ENCODE measurements at regions not wholly inside any gene's neighbourhood (a gene's known extent, or its start where the extent isn't known, plus 50 kb on each side); places are given as distances from the start of the nearest gene placed in this dataset.

DNA sequence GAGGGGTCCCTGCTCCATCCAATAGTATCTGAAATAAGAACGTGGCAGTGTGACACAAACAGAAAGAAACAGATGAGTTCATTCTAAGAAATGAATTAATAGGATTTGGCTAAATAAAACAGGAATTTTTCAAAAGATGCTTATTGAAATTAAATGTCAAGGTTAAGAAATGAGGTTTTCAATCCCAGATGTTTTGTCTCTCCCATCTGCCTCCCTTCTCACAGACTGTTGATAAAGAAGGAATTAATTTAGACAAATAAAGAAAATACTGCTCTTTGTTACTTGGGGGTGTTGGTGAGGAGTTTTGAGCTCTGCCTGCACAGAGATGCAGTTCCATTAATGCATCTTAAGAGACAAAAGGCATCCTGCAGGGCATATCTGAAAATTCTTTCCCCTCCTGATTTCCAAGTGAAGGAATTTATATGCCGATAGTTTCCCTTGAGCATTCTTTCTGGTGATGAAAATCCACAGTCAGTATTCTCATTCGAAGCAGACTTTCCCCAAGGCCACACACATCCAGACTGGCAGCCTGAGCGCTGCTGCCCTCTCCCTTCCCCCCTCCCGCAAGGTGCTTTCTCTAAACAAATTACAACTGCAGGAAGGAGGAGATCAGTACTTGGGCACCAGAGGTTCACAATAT is 385.4 kb upstream of the RND3 start:
- no peaks in the 10 kb centered on the region for H3K9me2 ChIP-seq (ENCODE audit: insufficient read depth)
- no TSS peak for BruUV-seq (replicated peaks)
- ChIA-PET RAD21 (ENCODE audit: low non-redundant PET in 1 of 2, low total read pairs in 2 of 2, uncharacterized antibody in 2 of 2, unreplicated experiment in 2 of 2) (no interaction called here), CTCF (no interaction called here), POLR2A (no interaction called here)
- H3K9ac ChIP-seq (ENCODE audit: low read length): no peak overlapping the region
- no peaks in the 10 kb centered on the region for H4K20me1 ChIP-seq (ENCODE audit: insufficient read depth)
- no peak overlapping the region for H2AFZ ChIP-seq (ENCODE audit: low read depth, low read length, poor library complexity, severe bottlenecking)
- intact Hi-C loops (cut with micrococcal nuclease): no loop called here
- no peaks in the 10 kb centered on the region for H3K79me2 ChIP-seq (ENCODE audit: insufficient read depth, low read length)
- H3K27me3 ChIP-seq (ENCODE audit: insufficient read depth, low read length): no peaks in the 10 kb centered on the region
- no peak overlapping the region for H3K27ac ChIP-seq (ENCODE audit: low read depth, low read length)
- no peak overlapping the region for H3K4me2 ChIP-seq (ENCODE audit: low read length)
- H3K4me1 ChIP-seq (ENCODE audit: control insufficient read depth in 1 of 2, insufficient read depth in 2 of 2, low read length in 2 of 2): no peaks in the 10 kb centered on the region
- ATAC-seq (no peak), DNase-seq (ENCODE audit: low read depth, low spot score) (no peak)
- TF ChIP-seq CBX3 (IDR thresholded peaks at IDR 0.05; ENCODE audit: low read depth) (no peak), SP1 (IDR thresholded peaks at IDR 0.05; ENCODE audit: low read depth) (no peak), JUND (IDR thresholded peaks at IDR 0.05) (no peak), POLR2A (IDR thresholded peaks at IDR 0.05; ENCODE audit: borderline replicate concordance, extremely low read depth, insufficient read depth, insufficient read length) (no peak), RAD21 (IDR thresholded peaks at IDR 0.05; ENCODE audit: low read depth) (no peak), EZH2 (IDR thresholded peaks at IDR 0.05) (no peak), ZNF274 (IDR thresholded peaks at IDR 0.05; ENCODE audit: low read depth, low read length) (no peak), TCF7L2 (IDR thresholded peaks at IDR 0.05; ENCODE audit: borderline replicate concordance, extremely low read depth, insufficient read depth, insufficient read length) (no peak), FOSL1 (IDR thresholded peaks at IDR 0.05; ENCODE audit: low read depth) (no peak), EZH2phosphoT487 (IDR thresholded peaks at IDR 0.05; ENCODE audit: borderline replicate concordance) (no peak), CEBPB (IDR thresholded peaks at IDR 0.05; ENCODE audit: low read depth) (no peak)
- TF ChIP-seq, protein P1, sequence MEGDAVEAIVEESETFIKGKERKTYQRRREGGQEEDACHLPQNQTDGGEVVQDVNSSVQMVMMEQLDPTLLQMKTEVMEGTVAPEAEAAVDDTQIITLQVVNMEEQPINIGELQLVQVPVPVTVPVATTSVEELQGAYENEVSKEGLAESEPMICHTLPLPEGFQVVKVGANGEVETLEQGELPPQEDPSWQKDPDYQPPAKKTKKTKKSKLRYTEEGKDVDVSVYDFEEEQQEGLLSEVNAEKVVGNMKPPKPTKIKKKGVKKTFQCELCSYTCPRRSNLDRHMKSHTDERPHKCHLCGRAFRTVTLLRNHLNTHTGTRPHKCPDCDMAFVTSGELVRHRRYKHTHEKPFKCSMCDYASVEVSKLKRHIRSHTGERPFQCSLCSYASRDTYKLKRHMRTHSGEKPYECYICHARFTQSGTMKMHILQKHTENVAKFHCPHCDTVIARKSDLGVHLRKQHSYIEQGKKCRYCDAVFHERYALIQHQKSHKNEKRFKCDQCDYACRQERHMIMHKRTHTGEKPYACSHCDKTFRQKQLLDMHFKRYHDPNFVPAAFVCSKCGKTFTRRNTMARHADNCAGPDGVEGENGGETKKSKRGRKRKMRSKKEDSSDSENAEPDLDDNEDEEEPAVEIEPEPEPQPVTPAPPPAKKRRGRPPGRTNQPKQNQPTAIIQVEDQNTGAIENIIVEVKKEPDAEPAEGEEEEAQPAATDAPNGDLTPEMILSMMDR (IDR thresholded peaks at IDR 0.05 in 2 of 3, conservative IDR thresholded peaks at IDR 0.05 in 1 of 3; ENCODE audit: borderline replicate concordance in 1 of 3, insufficient read depth in 1 of 3, low read depth in 2 of 3, low read length in 2 of 3): no peak
- TF ChIP-seq, protein P2, sequence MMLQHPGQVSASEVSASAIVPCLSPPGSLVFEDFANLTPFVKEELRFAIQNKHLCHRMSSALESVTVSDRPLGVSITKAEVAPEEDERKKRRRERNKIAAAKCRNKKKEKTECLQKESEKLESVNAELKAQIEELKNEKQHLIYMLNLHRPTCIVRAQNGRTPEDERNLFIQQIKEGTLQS (IDR thresholded peaks at IDR 0.05): no peak
- TF ChIP-seq, protein P3, sequence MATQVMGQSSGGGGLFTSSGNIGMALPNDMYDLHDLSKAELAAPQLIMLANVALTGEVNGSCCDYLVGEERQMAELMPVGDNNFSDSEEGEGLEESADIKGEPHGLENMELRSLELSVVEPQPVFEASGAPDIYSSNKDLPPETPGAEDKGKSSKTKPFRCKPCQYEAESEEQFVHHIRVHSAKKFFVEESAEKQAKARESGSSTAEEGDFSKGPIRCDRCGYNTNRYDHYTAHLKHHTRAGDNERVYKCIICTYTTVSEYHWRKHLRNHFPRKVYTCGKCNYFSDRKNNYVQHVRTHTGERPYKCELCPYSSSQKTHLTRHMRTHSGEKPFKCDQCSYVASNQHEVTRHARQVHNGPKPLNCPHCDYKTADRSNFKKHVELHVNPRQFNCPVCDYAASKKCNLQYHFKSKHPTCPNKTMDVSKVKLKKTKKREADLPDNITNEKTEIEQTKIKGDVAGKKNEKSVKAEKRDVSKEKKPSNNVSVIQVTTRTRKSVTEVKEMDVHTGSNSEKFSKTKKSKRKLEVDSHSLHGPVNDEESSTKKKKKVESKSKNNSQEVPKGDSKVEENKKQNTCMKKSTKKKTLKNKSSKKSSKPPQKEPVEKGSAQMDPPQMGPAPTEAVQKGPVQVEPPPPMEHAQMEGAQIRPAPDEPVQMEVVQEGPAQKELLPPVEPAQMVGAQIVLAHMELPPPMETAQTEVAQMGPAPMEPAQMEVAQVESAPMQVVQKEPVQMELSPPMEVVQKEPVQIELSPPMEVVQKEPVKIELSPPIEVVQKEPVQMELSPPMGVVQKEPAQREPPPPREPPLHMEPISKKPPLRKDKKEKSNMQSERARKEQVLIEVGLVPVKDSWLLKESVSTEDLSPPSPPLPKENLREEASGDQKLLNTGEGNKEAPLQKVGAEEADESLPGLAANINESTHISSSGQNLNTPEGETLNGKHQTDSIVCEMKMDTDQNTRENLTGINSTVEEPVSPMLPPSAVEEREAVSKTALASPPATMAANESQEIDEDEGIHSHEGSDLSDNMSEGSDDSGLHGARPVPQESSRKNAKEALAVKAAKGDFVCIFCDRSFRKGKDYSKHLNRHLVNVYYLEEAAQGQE (IDR thresholded peaks at IDR 0.05; ENCODE audit: low read depth): no peak
- TF ChIP-seq, protein P4, sequence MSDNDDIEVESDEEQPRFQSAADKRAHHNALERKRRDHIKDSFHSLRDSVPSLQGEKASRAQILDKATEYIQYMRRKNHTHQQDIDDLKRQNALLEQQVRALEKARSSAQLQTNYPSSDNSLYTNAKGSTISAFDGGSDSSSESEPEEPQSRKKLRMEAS (IDR thresholded peaks at IDR 0.05): no peak
- TF ChIP-seq, protein P5, sequence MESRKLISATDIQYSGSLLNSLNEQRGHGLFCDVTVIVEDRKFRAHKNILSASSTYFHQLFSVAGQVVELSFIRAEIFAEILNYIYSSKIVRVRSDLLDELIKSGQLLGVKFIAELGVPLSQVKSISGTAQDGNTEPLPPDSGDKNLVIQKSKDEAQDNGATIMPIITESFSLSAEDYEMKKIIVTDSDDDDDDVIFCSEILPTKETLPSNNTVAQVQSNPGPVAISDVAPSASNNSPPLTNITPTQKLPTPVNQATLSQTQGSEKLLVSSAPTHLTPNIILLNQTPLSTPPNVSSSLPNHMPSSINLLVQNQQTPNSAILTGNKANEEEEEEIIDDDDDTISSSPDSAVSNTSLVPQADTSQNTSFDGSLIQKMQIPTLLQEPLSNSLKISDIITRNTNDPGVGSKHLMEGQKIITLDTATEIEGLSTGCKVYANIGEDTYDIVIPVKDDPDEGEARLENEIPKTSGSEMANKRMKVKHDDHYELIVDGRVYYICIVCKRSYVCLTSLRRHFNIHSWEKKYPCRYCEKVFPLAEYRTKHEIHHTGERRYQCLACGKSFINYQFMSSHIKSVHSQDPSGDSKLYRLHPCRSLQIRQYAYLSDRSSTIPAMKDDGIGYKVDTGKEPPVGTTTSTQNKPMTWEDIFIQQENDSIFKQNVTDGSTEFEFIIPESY (IDR thresholded peaks at IDR 0.05; ENCODE audit: extremely low read depth, insufficient replicate concordance, low read length): no peak
- no peaks in the 10 kb centered on the region for H3K36me3 ChIP-seq (ENCODE audit: control insufficient read depth in 1 of 2, insufficient read depth in 2 of 2, low read length in 2 of 2)
- H3K9me3 ChIP-seq (ENCODE audit: control insufficient read depth in 1 of 2, insufficient read depth in 1 of 2, low read depth in 1 of 2, low read length in 2 of 2): no peaks in the 10 kb centered on the region
- no peak overlapping the region for H3K4me3 ChIP-seq (replicated peaks in 1 of 2; ENCODE audit: low read depth in 1 of 2, low read length in 2 of 2)
